OCI-LY3 (cell line): ENCODE measurements at regions not wholly inside any gene's neighbourhood (a gene's known extent, or its start where the extent isn't known, plus 50 kb on each side); places are given as distances from the start of the nearest gene placed in this dataset.

Experiments
- EZH2phosphoT487 ChIP-seq: fragments of 200-600 bp; shearing (Covaris generic); IDR thresholded peaks from 2 replicates; pipeline ENCODE4 v1.6.1; 2018; ENCODE audit warnings: antibody characterized with exemption, mixed run types, low read depth
- TF ChIP-seq, protein P1 (sequence below): fragments of 200-600, 300-600 bp; sonication (generic); IDR thresholded peaks from 2 replicates; pipeline ENCODE4 v1.5.1; 2014; ENCODE audit warnings: antibody characterized with exemption, low read length, low read depth

DNA sequence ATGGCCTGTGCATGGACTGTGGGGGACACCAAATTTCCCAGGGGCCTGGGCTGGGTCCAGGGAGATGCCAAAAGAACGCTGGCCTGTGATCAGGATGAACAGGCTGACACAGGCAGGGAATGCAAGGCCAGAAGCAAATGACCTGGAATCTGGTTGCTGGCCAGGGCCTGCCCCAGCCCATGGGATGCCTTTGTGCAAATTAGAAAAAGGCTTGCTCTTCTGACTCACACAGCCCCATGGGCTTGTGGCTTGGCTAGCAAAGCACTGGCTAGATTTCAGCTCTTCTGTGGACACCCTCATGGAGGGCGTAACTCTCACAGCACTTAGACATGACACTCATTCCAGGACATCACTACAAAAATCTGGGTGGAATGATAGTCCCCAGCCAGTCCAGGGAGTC, 356.0 kb downstream of the SHQ1 start:
- TF ChIP-seq, protein P1, sequence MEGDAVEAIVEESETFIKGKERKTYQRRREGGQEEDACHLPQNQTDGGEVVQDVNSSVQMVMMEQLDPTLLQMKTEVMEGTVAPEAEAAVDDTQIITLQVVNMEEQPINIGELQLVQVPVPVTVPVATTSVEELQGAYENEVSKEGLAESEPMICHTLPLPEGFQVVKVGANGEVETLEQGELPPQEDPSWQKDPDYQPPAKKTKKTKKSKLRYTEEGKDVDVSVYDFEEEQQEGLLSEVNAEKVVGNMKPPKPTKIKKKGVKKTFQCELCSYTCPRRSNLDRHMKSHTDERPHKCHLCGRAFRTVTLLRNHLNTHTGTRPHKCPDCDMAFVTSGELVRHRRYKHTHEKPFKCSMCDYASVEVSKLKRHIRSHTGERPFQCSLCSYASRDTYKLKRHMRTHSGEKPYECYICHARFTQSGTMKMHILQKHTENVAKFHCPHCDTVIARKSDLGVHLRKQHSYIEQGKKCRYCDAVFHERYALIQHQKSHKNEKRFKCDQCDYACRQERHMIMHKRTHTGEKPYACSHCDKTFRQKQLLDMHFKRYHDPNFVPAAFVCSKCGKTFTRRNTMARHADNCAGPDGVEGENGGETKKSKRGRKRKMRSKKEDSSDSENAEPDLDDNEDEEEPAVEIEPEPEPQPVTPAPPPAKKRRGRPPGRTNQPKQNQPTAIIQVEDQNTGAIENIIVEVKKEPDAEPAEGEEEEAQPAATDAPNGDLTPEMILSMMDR: no peak
- no peak for TF ChIP-seq EZH2phosphoT487
